IPS-18c (cell line): ENCODE measurements at regions not wholly inside any gene's neighbourhood (a gene's known extent, or its start where the extent isn't known, plus 50 kb on each side); places are given as distances from the start of the nearest gene placed in this dataset.
"Not testable (repeated sequence)": the region's sequence is repeated elsewhere in the genome, so short reads cannot be mapped to it uniquely, and the experiment has no call there.

Source experiments
- H3K4me3 ChIP-seq: 2 replicates; pipeline ENCODE4 v1.7.0; 2013; ENCODE audit warnings: low read depth, mild to moderate bottlenecking, low read length, moderate library complexity; ENCODE audit not compliant: insufficient read depth
- H3K9me3 ChIP-seq: one replicate; pipeline ENCODE4 v1.6.1; 2013; ENCODE audit warnings: mild to moderate bottlenecking, low read length, moderate library complexity; ENCODE audit not compliant: control insufficient read depth, insufficient read depth

- no peaks in the 10 kb centered on the region for H3K9me3 ChIP-seq
- H3K4me3 ChIP-seq, result no peak overlapping the region
Measured at GRCh38 chr6:51474022-51474975, 613.1 kb downstream of the PKHD1 start.

- H3K4me3 ChIP-seq, result no peak overlapping the region
- no peaks in the 10 kb centered on the region for H3K9me3 ChIP-seq
Measured at GRCh38 chr6:51477711-51478311, 609.6 kb downstream of the PKHD1 start.

- no peak overlapping the region for H3K4me3 ChIP-seq
Measured at GRCh38 chr6:51479296-51479695, 608.1 kb downstream of the PKHD1 start.

GRCh38 chr6:51480040-51480439, 607.4 kb downstream of the PKHD1 start:
- Histone ChIP-seq H3K9me3 (no peaks in the 10 kb centered on the region), H3K4me3 (no peak overlapping the region)

More at GRCh38 chr6:51479296-51479695, 608.1 kb downstream of the PKHD1 start:
- H3K9me3 ChIP-seq, result no peaks in the 10 kb centered on the region

DNA sequence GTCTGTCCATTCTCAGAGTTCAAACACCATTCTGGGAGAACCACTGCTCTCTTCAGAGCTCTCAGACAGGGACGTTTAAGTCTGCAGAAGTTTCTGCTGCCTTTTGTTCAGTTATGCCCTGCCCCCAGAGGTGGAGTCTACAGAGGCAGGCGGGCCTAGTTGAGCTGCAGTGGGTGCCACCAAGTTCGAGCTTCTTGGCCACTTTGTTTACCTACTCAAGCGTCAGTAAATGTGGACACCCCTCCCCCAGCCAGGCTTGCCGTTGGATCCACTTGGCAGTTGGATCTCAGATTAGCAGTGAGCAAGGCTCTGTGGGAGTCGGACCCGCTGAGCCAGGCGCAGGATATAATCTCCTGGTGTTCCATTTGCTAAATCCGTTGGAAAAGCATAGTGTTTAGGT, 601.5 kb downstream of the PKHD1 start:
- not testable (repeated sequence) for H3K4me3 ChIP-seq, H3K9me3 ChIP-seq

GRCh38 chr6:51487937-51488336, 599.5 kb downstream of the PKHD1 start:
- H3K4me3 ChIP-seq, result no peak overlapping the region
- peaks cover 7% of the 10 kb centered on the region for H3K9me3 ChIP-seq

DNA sequence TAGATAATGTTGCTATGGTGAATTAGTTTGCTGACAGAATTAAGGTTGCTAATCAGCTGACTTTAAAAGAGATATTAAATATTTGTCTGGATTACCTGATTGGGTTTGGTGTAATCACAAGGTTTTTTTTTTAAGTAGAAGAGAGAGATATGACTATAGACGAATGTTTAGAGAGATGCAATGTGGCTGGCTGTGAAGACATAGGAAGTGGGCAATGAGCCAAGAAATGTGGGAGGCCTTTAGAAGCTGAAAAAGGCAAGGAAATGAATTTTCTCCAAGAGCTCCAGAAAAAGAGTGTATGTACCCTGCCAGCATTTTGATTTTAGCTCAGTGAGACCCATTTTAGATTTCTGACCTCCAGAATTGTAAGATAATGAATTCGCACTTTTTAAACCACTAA, 598.3 kb downstream of the PKHD1 start:
- Histone ChIP-seq H3K4me3 (no peak overlapping the region), H3K9me3 (peaks cover 7% of the 10 kb centered on the region)

GRCh38 chr6:51490101-51490500, 597.3 kb downstream of the PKHD1 start:
- H3K4me3 ChIP-seq, result no peak overlapping the region

GRCh38 chr6:51494342-51494741, 593.1 kb downstream of the PKHD1 start:
- H3K4me3 ChIP-seq, result no peak overlapping the region
- H3K9me3 ChIP-seq, result no peaks in the 10 kb centered on the region

More at GRCh38 chr6:51490101-51490500, 597.3 kb downstream of the PKHD1 start:
- peaks cover 7% of the 10 kb centered on the region for H3K9me3 ChIP-seq

GRCh38 chr6:51495096-51495495, 592.3 kb downstream of the PKHD1 start:
- no peak overlapping the region for H3K4me3 ChIP-seq
- no peaks in the 10 kb centered on the region for H3K9me3 ChIP-seq

DNA sequence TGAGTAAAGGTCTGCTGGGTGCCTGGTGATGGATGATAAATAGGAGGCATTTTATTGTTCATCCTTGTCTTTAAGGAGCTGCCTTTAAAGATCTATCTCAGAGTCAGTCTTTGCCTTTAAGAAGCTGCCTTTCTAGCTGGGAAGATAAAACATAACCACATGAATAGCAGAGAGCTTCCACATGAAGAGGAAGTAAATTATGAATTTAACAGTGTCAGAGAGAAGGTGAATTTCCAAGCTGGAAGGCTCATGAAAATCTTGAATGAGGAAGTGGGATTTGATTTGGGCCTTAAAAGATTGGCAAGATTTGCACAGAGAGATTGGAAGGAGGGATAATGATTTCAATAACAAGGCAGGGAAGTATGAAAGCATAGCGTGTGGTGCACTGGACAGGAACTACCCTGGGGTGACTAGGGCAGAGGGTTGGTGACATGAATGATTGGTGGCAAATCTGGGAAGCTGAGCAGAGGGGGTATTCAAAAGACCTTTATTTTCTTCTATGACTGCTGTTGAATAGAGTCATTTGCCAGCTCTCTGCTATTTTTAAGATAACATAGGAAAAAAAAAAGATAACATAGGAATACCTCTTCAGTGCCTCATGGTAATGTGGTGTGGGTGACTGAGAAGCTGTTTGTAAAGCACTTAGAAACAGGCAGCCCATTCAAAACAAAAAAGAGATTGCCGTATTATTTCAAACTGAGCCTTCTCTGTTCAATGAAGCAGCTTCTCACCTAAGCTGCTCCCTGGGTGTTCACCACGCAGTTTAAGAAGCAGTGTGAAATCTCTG, 591.6 kb downstream of the PKHD1 start:
- H3K9me3 ChIP-seq, result no peaks in the 10 kb centered on the region
- H3K4me3 ChIP-seq, result no peak overlapping the region

GRCh38 chr6:51502996-51503395, 584.4 kb downstream of the PKHD1 start:
- Histone ChIP-seq H3K9me3 (no peaks in the 10 kb centered on the region), H3K4me3 (no peak overlapping the region)

DNA sequence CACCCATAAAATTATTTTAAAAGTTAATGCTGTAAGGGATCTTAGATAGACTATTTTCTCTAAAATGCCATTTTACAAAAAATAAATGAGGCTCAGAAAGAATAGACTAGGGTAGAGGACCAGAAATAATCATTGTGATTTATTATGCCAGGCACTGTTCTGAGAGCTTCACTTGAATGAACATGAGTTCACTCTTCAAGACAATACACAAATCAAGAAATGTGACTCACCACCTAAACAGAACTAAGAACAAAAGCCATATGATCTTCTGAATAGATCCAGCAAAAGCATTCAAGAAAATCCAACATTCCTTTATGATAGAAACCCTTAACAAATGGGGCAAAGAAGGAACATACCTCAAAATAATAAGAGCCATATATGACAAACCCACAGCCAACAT, 582.0 kb downstream of the PKHD1 start:
- H3K4me3 ChIP-seq, result no peak overlapping the region
- no peaks in the 10 kb centered on the region for H3K9me3 ChIP-seq

DNA sequence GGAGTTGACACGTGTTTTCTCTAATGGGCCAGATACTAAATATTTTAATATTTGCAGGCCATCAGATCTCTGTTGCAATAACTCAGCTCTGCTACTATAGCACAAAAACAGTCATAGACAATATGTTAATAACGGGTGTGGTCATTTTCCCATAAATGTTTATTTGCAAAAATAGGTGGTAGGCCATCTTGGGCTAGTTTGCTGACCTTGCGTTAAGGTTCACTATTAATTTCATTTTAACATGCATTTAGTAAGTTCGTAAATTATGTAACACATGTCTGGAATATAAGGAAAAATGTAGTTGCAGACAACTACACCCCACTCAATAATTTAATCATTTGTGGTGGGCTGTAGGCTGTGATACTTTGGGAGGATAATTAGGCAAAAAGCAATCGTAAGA, 577.8 kb downstream of the PKHD1 start:
- no peaks in the 10 kb centered on the region for H3K9me3 ChIP-seq
- H3K4me3 ChIP-seq, result no peak overlapping the region

DNA sequence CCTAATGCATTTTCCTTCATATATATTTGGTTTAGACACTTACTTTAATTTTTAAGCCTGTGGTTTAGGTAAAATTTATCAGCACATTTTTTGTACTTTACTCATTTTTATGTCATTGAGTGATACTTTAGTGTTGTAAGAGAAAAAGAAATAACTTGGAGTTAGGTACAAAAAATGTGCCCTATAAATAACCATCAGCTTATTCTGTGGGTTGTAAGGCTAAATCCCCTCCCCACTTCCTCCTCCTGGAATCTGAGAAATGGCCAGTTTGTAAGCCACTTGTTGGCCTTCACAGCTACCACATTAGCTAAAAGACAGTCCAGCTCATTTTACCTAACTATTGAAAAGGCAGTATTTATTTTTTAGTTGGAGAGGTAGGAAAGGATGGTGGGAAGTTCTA, 576.3 kb downstream of the PKHD1 start:
- Histone ChIP-seq H3K9me3 (no peaks in the 10 kb centered on the region), H3K4me3 (no peak overlapping the region)

DNA sequence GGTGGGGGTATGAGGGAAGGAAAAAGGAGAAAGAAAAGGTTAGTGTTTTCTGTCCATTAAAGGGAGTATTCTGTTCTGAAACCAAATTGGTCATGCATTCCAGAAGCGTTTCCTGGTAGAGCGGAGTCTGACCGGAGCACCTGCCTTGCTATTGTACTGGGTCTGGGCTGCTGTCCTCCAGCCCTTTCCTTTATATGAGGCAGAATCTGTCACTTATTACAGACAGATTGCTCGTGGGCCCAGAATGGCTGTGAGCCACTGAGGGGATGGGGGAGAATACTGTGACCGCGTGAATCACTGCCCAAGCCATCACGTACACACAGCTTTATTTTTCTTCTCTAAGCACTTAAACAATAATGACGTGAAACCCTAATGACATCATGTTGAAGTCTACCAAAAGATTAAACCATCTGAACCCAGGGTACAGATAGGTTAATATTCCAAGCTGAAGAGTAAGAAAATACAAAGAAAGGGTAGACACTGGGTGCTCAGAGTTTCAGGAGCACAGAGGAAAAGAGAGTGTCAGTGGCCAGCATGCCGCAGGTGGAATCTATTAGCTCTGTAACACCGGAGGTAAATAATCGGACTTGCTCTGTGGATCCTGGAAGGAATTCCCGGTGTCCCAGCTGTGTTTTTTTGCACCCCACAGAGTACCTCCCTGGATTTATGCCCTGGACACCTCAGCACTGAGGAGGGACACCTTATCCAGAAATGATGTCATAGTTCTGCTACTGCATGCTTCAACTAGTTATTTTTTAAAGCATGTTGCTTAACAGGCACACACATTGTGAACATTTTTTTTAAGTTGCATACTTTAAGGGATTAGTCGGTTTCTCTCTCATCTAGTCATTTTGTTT, 573.3 kb downstream of the PKHD1 start:
- H3K4me3 ChIP-seq, result no peak overlapping the region

More for the DNA sequence above, 573.3 kb downstream of the PKHD1 start:
- no peaks in the 10 kb centered on the region for H3K9me3 ChIP-seq
